HG03103 (cell line): ENCODE measurements at regions not wholly inside any gene's neighbourhood (a gene's known extent, or its start where the extent isn't known, plus 50 kb on each side); places are given as distances from the start of the nearest gene placed in this dataset.
A peak's percentile ranks its signal among the peaks of the same experiment; 100 is the strongest.

Experiments
- ATAC-seq: cut with Tn5 transposase; IDR thresholded peaks from one replicate; pipeline ENCODE4 v1.9.1; 2021; ENCODE audit warnings: low read depth; ENCODE audit not compliant: unreplicated experiment

- ATAC-seq, result no peak
These were observed 71.0 kb downstream of the AQP4 start for GRCh38 chr18:26794230-26795101.

DNA sequence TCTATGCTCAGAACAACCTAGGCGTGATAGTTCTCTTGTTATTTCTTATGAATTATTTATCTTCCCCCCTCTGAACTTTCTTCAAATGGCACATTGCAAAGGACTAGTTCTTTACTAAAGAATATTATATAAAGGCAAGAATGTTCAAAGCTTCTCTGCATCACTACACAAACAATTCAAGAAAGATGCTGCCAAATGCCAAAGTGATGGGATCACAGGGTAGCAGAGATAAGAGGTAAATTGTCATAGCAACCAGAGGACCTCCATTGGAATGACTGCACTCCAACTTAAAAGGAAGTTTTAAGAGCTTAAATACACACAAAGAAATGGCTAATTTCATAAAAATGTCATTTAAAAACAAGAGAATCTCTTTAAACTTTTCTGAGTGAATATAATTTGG is 72.8 kb downstream of the AQP4 start:
- ATAC-seq, result no peak

DNA sequence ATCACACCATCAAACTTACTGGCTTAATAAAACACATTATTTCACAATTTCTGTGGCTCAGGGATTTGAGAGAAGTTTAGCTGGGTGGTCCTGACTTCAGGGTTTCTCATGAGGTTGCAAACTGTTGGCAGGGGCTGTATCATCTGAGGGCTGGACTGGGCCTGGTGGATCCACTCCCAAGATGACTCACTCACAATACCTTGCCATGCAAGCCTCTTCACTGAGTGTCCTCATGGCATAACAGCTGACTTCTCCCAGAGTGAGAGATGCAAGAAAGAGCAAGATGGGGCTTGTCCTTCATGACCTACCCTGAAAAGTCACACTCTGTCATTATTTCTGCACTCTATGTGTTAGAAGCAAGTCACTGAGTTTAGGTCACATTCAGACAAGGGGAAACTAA is 73.8 kb downstream of the AQP4 start:
- ATAC-seq, result no peak

- ATAC-seq, result no peak
These were observed 80.9 kb downstream of the AQP4 start for GRCh38 chr18:26784599-26784998.

DNA sequence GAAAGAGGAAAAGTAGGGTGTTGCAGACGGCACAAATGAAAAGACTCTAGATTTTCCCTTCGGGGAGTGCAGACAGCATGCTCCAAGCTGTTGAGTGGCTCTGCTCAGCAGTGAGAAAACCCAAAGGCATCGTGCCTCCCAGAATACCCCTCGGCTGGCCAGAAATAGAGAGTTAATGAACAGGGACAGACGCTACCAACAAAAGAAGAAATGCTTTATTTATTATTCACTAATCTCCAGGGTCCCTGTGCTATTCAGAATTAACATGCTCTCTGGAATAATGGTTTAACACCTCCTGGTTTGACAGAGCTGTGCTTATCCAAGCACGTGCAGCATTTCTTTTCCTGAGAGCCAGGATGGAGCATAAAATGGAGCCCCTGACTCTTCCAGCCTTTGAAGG is 82.3 kb downstream of the AQP4 start:
- ATAC-seq, result no peak

DNA sequence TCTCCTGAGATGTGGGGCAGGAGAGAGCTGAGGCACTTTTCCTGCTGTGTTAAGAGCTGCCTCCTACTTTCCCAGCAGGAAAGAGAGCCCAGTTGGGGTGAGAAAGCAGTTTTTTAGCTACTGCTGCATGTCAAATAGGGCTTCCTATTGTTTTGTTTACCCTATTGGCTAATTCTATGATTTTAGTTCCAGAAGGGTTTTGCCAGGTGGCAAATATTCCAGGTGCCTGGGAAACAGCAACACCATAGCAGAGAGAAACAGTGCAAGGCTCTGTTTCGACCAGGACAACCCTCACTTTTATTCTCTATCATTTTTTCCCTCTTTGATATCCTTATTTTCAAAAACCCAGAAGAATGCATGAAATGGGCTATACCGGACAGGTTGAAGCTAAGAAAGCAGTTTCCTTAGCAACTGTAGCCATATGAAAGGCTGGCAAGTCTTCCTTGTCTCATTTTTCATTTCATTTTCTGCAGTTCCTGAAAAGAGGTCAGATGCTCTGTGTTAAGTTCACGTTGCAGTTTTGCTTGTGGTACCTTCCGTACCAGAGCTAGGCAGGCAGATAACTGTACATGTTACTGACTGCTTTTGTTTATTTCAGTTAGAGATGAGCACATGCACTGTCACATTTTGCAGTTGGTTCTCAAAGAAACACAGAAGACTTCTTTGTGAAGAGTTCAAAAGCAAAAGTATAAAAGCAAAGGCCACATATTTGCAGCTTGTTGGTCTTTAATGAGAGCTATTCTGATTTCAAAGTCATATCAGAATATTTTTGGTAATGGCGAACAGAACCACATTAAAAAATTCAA is 84.8 kb downstream of the AQP4 start:
- no peak for ATAC-seq

DNA sequence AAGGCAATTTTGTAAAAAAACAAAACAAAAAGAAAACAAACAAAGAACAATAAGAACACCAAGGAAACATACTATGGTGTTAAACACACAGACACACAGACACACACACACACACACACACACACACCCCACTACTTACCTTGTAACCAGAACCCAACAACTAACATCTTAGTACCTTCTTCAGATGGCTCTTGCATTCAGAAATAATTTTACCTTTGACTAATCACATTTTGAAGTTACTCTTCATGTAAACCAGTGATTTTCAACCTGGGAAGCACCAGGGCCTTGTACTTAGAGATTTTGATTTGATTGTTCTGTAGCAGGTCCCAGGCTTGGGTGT is 87.5 kb downstream of the AQP4 start:
- no peak for ATAC-seq

DNA sequence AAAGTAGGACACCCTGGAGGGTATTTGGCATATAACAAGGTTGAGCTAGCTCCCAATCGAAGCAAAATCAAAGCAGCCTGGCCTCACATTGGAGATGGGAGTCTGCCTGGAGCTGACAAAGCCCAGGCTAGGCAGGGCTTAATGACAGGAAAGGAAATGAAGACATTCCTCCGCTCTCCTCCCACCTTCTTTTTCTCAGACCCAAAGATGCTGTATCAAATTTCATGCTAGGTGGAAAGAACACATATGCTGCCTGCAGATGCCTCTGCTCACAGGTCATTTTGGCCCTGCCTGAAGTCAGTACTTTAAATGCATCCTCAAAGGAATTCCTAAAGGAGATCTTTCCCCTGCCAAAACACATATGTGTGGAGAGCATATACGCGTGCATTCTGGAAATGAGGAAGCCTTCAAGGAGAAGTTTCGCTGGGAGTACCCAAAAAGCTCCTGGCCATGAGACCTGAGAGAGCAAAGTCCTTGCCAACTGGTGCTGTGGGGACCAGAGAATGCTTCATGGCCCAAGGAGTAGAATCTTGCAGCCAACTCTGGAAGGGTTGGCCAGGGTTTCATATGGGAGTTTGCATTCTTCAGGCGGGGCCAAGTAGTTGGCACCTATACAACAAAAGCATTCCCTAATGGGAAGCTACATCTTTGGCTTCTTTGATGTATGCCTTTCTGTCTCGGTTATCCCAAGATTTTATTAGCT is 88.0 kb downstream of the AQP4 start:
- ATAC-seq, result no peak

DNA sequence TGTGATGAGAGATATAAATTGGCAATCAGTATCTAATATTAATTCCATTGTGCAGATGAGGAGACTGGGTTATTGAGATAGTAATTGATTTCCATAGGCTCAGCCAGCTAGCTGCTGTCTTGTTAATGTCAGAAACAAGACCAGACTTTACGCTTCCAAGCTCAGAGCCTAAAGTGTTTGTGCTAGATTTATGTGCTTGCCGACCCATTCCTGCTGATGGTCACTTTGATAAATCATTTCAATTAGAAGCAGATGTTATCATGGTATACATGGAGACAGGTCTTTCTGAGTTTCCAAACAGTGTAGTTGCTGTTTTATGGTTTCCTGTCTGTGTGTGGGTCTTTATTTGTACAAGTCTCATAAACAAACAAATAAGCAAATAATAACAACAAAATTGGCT is 92.8 kb downstream of the AQP4 start:
- ATAC-seq, result no peak

DNA sequence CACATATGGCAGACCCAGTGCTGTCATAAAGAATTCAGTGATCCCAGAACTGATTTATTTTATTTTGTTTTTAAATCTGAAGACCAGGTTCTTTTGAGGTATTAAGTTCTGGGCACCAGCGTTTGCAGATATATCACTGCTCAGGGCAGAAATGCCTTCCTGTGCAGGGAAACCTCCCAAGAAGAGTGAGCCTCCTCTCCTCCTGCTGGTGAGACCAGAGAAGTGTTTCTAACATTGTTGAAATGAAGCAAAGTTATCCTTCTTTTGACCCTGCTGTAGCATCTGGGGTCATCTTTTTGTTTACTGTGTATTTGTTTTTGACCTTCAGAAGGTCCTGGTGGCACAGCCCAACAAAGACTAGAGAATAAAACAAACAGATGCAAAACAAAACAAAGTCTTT is 94.0 kb downstream of the AQP4 start:
- ATAC-seq, result peak; percentile 56

- ATAC-seq, result no peak
These were observed 97.1 kb downstream of the AQP4 start for GRCh38 chr18:26768385-26768784.

- no peak for ATAC-seq
These were observed 100.0 kb downstream of the AQP4 start for GRCh38 chr18:26765498-26765897.

DNA sequence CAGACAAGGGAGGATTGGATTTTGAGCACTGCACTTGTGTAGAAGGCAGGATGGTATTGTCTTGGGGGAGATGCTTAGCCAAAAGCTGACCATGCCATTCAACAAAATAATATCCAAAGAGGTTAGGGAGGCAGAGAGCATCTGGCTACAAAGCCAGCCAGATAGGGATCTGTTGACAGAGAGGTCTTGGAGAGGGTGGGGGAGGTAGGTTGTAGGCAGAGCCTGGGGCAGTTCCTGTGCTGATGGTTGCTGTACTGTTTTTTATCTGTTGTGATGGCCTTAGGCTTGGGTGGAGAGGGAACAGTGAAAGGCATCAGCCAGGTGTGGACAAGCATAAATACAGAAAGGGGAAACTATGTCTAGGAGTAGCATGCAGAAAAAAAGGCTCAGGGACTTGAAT is 100.9 kb downstream of the AQP4 start:
- ATAC-seq, result no peak

DNA sequence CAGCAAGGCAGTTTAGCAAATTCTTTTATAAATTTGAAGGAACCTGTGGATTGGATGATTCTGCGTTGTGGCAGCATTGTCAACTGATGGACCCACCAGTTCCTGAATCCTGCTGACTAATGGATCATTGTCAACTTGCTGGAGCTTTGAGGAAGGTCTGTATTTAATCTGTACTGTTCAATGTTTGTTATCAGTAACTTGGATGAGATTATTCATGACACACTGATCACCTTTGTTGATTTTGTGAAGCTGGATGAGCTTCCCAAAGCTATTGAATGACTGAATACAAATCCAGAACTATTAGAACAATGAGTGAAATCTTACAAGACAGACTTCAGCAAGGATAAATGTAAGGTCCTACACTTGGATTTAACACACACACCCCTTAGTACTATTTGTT is 101.3 kb downstream of the AQP4 start:
- ATAC-seq, result no peak

- no peak for ATAC-seq
These were observed 101.9 kb downstream of the AQP4 start for GRCh38 chr18:26763446-26764110.

GRCh38 chr18:26757263-26758019 is 108.1 kb downstream of the AQP4 start:
- no peak for ATAC-seq

GRCh38 chr18:26756556-26756955 is 109.0 kb downstream of the AQP4 start:
- ATAC-seq, result no peak

DNA sequence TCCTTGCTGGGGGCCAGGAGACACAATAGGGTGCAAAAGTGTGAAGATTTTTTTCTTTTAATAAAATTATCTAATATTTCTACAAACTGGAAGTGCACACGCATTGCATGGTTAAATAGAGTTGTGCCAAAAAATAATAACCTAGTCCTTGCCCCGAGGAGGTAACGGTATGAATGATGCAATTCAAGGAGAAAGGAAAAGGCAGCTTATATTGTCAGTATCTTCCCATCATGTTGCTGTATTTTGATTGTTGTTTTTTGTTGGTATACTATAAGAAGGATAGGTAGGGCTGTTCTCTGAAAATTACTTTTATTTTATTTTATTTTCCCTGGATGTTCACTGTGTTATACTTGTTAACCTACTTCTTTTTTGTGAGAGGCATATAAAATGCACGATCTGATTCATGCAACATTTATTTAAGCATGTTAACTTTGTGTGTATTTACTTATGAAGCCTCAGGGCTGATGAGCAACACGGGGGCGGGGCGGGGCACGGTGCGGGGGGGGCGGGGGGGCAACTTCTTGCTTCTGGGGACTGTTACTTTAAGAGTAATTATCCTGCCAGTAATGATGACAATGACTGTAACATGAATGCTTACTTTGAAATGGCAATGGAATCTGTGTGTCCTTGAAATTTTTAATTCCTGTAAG is 118.6 kb downstream of the AQP4 start:
- ATAC-seq, result no peak

GRCh38 chr18:26746398-26746797 is 119.1 kb downstream of the AQP4 start:
- ATAC-seq, result no peak
